Middle frontal gyrus (tissue), 1 donor: ENCODE measurements at regions not wholly inside any gene's neighbourhood (a gene's known extent, or its start where the extent isn't known, plus 50 kb on each side); places are given as distances from the start of the nearest gene placed in this dataset.
"Not testable (repeated sequence)": the region's sequence is repeated elsewhere in the genome, so short reads cannot be mapped to it uniquely, and the experiment has no call there.

ENCODE experiments used
- DNase-seq: peaks from one replicate; pipeline ENCODE4 v3.0.0-alpha.2; 2015; ENCODE audit warnings: low spot score; ENCODE audit errors: extremely low spot score

DNA sequence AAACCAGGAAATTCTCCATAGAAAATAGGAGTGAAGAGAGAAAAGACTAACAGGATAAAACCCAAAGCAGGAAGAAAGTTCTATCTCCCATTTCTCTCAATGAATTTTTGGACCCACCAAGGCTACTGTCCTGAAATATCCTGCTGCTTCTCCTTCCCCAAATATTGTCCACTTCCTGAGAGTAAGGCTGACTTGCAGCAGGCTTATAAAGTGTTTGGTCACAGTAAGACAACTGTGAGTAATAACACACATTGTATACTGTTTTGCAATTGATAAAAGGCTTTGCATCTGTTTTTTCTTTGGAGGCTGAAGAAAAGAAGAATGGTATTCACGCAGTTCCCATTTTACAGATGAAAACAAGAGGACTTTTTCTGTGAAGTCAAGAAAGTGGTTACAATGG, 52.8 kb downstream of the FOXD4L6 start:
- not testable (repeated sequence) for DNase-seq

DNA sequence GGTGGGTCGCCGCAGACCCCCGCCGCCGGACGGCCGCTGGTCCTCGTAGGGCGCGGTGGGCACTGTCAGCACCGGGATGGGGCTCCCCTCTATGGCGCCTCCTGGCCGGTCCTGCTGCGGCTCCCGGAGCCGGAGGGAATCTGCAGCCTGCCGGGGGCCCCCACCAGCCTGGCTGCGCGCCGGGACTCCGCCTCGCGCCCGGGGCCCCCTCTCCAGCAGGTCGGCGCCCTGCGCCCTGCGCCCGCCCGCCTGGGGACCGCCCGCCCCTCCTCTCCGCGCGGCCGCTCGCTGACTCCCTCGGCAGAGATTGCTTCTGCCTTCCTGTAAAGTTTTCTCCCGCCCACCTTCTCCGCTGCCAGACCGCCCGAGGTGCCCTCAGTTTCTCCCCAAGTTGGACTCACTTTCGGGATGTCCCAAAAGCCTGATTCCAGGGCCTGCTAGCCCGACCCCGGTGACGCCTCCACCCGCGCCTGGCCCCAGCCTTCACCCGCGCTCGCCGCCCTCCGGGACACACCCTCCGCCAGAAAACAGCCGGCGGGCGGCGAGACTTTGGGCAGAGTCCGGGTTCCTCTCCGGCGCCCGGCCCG, 54.0 kb downstream of the FOXD4L6 start:
- DNase-seq = not testable (repeated sequence)

DNA sequence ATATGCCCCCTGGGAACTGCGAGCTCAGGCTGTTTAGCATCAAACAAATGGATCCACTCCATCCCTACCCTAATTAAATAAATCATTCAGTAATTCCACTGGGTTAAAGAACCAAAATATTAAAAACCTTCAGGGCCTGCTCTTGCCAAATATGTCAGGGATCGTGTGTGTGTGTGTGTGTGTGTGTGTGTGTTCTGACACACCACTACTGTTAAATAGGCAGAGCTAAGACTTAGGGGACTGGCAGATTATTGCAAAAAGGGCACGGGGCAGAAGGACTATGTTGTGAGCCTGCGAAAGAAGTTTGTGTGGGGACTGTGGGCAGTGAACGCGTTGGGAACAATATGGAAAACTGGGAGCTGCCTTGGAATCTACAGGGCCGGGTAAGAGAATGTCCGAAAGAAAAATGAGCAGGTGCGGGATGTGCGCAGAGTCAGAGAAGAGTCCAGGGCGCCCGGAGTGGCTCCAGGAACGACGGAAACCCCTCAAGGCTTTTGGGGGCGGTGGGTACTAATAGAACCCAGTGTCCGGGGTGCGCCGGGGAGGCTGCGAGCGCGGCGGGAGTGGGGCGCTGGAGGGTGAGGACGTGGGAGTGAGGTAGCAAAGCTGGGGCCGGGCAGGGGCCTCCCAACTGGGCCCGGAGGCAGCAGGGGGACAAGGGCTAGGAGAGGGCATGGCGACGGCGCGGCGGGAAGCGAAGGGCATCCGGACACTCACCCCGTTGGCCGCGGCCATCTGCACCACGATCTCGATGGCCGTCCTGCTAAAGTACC, 54.8 kb downstream of the FOXD4L6 start:
- not testable (repeated sequence) for DNase-seq

DNA sequence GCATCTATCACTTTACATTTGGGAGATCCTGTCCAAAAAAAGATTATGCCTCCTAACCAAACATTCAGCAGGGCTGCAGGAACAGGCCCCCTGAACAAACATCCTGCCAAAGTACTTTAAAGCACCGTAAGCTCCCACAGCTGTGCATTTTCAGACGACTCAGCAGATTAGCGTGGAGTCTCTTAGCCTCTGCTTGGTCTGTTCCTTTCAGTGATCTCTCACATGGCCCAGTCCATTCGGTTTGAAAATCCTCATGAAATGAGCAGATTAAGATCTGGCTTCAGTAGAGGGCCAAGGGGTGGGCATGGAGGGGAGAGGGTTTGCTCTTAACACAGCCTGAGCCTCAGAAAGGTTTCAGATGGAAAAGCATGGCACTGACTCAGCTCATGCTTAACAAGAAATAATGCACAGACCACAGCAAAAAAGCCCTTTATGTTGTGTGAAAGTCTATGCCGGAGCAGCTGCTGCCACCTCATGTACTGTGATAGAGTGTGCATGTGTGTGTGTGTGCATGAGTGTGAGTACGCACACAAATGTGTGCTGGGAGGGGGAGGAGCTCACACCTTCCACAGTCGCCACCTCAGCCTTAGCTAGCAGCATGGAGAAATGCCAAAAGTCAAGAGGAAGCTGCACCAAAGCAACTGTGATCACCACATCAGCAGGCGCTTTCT, 64.2 kb downstream of the FOXD4L6 start:
- not testable (repeated sequence) for DNase-seq

DNA sequence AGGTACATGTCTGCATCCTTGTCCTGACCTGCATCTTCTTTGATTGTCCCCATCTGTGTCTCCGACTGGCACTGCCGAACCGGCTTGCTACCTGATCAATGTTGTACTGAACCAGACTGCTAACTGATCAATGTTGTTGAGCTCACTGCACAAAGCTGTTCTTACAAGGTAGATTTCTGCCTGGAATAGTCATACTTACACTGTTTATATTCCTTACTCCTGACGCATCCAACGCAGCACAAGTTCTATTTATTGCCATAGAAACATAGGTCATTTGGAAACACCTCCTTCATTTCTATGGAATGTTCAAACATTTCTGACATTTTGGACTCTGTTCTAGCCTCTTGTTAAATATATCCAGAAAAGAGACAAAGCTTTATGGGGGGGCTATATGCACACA, 65.2 kb downstream of the FOXD4L6 start:
- DNase-seq = not testable (repeated sequence)

DNA sequence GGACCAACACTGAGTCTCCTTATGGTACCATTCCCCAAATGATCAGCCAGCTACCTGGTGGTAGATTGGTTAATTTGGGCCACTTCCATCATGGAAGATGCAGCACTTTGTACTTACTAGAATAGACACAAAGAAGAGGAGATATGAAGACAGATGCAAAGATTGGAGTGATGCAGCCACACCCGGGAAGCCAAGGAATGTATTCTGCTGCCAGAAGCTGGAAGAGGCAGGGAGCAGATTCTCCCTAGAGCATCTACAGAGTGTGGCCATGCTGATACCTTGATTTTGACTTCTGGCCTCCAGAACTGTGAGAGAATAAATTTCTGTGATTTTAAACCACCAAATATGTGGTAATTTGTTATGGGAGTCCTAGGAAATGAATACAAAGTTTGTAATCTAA, 68.9 kb downstream of the FOXD4L6 start:
- DNase-seq = not testable (repeated sequence)

DNA sequence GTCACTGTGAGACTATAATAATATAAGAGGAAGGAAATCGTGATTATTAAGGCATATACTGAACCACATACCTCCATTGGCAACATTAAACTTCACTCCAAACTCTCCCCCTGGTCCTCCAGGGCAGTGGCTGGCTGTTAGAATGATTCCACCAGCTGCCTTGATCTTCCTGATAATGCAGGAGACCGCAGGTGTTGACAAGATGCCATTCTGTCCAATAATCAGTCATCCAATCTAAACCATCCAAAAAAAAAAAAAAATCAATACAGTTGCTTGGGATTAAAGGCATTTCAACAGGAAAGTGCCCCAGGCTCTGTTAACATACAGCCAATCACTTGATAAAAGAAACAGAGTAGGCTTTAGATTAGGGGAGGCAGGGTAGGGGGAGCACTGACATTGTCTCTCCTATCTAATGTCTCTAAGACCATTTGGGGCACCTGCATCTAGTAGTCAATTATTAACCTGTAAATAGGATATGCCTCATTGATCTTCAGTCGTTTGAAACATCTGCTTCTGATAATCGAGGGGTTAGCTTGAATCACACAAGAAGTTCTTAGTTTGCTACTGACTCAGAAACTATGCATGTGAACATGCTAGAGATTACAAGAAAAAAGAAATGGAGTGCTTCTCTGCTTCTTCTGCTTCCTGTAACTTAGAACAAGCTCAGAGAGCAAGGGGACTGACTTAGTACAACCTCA, 74.7 kb downstream of the FOXD4L6 start:
- DNase-seq = not testable (repeated sequence)

DNA sequence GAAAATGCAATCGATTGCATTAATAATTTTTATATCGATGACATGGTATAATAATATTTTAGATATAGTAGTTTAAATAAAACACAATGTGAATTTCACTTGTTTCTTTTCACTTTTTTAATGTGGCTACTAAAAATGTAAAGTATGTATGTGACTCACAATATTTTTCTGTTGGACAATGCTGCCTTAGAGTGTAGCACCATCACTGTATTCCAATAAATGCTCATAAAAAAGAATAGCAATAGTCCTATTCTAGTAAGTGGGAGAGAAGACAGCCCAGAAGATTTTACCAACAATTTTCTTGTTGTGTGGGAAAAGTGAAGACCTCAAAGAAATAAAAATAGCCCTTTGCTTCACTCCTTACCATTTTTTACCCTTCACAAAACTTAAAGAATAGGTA, 79.8 kb downstream of the FOXD4L6 start:
- not testable (repeated sequence) for DNase-seq

DNA sequence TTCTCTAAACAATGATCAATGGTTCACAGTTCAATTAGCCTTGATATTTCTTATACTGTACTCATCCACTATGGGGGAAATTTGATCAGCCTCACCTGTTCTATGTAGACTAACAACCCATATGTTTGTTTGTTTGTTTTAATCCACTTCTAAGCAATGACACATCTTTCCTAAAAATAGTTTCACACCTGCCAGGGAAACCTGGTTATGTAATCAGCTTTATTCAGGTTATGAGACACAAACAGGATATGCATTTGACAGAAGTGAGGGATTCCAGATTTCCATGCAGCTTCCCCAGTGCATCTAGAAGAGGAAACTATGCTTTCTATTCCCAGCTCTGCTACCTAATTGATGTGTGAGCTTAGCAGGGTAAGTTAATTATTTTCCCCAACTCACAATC, 80.7 kb downstream of the FOXD4L6 start:
- not testable (repeated sequence) for DNase-seq

DNA sequence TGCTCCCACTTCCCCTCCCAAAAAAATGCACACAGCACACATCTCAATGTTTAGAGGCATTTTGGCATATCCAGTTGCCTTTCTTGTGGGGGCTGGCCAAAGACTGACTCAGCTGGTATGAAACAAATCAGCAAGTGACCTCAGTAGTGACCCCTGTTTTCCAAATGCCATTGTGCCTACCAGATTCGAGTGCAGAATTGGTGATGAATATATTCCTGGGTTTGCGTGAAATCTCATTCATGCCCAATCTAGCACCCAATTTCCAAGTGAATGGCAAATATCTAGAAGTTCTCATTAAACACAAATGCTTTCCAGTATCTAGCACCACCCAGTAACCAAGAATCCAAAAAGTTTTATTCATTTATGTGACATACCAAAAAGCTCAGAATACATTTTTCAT, 83.6 kb downstream of the FOXD4L6 start:
- DNase-seq = not testable (repeated sequence)

DNA sequence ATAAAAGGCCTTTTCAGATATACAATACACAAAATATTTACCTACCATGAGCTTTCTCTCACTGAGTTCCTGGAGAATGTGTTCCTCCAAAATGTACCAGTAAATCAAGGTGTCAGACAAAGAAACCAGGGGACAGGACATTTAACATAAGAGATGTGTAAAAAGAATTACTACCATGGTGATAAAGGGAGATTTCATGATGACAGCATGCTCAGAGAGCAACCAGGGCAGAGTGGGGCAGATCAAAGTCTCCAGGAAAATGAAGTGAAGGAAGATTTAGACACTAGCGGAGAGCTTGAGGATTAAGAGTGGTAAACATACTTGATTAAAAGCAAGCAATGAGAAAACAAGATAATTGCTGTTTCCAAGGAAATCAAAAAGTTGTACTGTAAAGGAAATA, 85.0 kb downstream of the FOXD4L6 start:
- DNase-seq = not testable (repeated sequence)

DNA sequence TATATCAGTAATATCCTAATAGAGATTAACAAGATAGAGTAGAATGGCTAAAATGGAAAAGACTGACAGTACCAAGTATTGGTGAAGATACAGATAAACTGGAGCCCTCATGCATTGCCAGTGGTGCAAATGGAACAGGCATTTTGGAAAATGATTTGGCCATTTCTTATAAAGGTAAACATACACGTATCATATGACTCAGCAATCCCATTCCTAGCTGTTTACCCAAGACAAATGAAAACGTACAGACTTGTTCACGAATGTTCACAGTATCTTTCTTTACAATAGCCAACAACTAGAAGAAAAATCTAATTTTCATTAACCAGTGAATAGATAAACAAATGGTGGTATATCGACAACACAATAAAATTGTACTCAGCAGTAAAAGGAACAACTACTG, 86.4 kb downstream of the FOXD4L6 start:
- DNase-seq = not testable (repeated sequence)

DNA sequence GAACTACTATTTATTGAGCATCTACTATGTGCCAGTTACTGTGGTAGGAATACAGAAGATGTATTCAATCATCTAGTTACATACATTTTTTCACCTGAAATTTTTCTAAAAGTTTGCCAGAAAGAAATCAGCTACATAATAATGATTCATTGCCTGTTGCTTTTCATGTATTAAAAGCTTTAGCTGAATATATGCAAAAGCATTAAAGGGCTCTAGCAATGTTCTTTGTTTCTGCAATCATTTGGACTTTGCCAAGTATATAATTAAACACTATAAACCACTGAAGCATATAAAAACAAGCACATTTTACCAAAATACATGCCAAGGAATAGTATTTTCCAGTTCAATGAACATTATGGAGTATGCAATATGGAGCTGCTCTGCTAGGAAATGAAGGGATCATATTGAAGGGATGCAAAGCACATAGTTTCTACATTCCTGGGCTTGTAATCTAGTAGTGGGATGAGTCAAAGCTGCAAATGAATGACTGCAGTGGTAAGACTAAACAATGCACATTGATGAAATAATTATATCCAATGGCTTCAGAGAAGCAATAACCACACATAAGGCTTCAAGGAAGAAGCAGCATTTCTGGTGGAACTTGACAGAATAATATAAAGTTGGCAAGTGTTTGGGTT, 87.7 kb downstream of the FOXD4L6 start:
- DNase-seq = not testable (repeated sequence)

DNA sequence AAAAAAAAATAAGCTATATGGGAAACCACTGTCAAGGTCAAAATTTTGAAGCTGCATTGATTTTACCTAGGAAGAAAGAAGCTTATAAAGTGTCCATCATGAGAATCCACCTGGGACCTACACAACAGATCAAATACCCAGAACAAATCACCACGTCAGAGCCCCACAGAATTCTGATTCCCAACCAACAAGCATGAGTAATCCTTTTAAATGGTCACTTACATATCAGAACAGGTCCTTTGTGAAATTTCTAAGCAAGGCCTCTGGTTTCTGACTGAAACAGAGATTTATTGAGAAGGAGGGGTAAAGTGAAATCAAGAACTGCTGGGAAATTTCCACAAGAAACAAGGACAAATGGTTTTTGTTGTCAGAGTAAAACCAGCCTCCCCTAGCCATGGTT, 93.2 kb downstream of the FOXD4L6 start:
- DNase-seq = not testable (repeated sequence)

DNA sequence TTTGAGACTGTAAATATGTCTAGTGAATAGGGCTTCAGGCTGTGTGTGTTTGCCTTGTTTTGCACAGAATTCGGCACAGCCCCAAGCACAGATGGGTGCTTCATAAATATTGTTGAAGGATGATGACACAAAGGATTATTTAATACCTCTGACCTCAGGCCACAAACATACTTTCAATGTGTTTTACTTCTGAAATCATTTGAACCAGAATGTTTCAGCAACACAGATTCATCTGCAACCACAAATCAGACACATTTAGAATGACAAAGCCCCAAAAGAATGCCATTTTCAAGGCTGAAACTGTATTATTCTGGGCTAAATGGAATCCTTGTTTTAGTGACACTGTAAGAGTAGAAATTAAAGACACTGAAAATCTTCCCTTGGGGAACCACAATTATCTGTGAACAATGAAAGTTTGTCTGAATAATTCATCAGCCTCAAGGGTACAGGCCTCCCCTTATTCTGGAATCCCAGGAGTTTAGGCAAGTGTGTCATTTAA, 93.7 kb downstream of the FOXD4L6 start:
- not testable (repeated sequence) for DNase-seq

DNA sequence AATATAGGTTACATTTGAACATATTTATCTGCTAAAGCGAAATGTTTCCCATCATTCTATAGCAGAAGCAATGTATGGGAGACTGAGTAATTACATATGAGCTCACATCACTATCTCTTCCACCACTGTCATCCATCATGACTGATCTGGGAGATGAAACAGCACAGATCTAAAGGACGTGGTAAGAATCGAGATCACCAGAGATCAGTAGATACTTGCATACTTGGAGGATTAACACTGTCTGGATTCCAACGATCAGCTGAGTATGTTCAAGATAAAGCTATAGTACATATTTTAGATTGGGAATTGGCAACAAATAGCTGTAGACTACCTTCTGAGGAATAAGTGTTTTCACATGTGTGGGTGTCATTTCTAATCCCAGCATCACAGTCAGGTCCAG, 94.6 kb downstream of the FOXD4L6 start:
- not testable (repeated sequence) for DNase-seq

DNA sequence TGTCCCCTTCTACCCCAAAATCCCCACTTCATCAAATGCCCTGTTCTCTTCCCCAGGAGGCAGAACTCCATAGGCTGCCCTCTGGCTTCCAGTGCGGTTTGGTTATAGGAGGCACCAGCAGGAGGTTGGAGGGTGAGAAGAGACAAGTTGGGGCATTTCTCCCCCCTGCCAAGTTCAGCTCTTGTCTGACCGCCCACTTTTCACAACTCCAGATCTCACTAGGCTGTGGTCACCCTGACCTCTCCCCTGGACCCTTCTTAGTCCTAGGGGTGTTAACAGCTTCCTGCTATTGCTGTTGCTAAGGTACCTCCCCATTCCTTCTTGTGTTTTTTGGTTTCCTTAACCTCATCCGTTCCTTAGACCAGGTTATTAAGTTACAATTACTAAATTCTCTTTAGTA, 95.1 kb downstream of the FOXD4L6 start:
- DNase-seq = not testable (repeated sequence)

DNA sequence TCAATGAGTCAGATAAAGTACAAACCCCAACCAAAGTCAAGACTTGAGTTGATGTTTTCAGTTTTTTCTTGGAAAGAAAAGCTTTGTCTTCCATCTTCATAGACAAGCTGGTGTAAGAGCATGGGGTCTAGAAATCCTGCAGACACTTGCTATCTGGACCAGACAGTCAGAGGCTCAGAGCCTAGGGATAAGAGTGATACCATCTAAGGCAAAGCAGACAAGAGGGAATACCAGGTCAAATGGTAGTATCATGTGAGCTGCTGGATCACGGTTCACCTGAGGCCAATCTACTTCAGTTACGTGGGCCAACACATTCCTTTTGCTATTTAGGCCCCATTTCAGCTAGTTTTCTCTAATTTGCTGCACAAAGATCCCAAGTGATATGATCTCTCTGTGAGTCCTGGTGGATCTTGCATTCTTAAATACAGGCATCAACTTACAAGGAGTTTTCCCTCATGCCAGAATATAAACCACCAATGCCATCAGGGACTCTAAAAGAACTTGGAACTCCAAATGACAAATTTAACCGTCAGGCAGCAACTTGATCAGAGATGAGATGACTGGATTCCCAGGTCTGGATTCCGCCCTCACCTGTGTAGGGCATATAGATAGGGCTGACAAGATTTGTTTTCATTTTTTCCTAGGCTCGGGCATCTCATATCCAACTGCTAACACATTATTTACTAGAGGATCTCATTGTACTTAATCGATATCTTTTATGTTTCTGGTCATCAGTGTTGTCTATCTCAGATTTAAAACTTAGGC, 101.4 kb downstream of the FOXD4L6 start:
- not testable (repeated sequence) for DNase-seq

DNA sequence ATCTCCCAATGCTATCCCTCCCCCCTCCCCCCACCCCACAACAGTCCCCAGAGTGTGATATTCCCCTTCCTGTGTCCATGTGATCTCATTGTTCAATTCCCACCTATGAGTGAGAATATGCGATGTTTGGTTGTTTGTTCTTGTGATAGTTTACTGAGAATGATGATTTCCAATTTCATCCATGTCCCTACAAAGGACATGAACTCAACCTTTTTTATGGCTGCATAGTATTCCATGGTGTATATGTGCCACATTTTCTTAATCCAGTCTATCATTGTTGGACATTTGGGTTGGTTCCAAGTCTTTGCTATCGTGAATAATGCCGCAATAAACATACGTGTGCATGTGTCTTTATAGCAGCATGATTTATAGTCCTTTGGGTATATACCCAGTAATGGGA, 106.1 kb downstream of the FOXD4L6 start:
- DNase-seq = not testable (repeated sequence)

DNA sequence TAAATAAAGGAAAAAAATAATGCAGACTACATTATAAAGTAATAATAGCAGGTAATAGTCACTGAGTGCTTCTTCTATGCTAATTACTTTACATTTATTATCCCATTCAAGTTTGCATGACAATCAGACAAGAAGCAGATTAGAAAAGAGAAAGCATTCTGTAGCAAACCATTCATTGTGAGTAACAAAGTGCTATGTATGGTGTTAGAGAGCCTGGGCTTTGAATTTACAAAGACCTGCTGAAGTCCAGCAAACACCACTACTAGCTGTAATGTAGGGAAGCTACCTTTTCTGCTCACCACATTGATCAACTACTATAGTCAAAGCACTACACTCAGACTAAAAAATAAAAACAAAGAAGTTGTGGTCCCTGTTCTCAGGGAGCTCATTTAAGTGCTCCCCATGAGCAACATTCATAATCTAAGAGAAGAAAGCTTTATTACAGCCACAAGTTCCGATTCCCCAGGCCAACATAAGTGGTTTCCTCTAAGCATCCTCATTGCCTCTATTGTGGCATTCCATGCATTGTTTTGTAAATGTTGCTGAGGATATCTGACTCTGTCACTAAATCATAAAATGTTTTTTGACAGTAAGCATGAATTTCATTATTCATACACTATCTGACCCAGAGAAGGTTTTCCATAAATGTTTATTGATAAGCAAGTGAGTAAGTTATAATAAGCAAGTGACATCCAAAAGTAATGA, 108.5 kb downstream of the FOXD4L6 start:
- not testable (repeated sequence) for DNase-seq
